ENCODE measurements at regions not wholly inside any gene's neighbourhood (a gene's known extent, or its start where the extent isn't known, plus 50 kb on each side); places are given as distances from the start of the nearest gene placed in this dataset.

- POLR2A ChIA-PET: no interaction called here
These were observed 146.0 kb upstream of the SERTAD2 start for GRCh38 chr2:64799592-64800252.

More at GRCh38 chr2:64799592-64800252, 146.0 kb upstream of the SERTAD2 start:
- no peak for TF ChIP-seq ZNF232 (CRISPR knock-in tag; IDR thresholded peaks at IDR 0.05)
- no peak for TF ChIP-seq ARID4B (CRISPR knock-in tag; IDR thresholded peaks at IDR 0.05; ENCODE audit: borderline replicate concordance)
- no peak for TF ChIP-seq ERG (CRISPR knock-in tag; IDR thresholded peaks at IDR 0.05)
- TF ChIP-seq FOXJ3 (CRISPR knock-in tag; IDR thresholded peaks at IDR 0.05; ENCODE audit: borderline replicate concordance): no peak
- TF ChIP-seq ZNF317 (CRISPR knock-in tag; IDR thresholded peaks at IDR 0.05; ENCODE audit: borderline replicate concordance, low read depth): no peak
- no peak for TF ChIP-seq MYBL2 (CRISPR knock-in tag; IDR thresholded peaks at IDR 0.05)
- TF ChIP-seq CTCF (IDR thresholded peaks at IDR 0.05): no peak
- TF ChIP-seq EMX1 (CRISPR knock-in tag; IDR thresholded peaks at IDR 0.05): no peak
- TF ChIP-seq SMAD4 (CRISPR knock-in tag; IDR thresholded peaks at IDR 0.05): no peak
- no peak for TF ChIP-seq AFF4 (CRISPR knock-in tag; IDR thresholded peaks at IDR 0.05; ENCODE audit: borderline replicate concordance)
- no peak for TF ChIP-seq PREB (CRISPR knock-in tag; IDR thresholded peaks at IDR 0.05; ENCODE audit: borderline replicate concordance)
- no peak for TF ChIP-seq OVOL2 (CRISPR knock-in tag; IDR thresholded peaks at IDR 0.05; ENCODE audit: borderline replicate concordance)
- no peak for TF ChIP-seq ZNF532 (CRISPR knock-in tag; IDR thresholded peaks at IDR 0.05; ENCODE audit: borderline replicate concordance)
- no peak for TF ChIP-seq RELA (CRISPR knock-in tag; IDR thresholded peaks at IDR 0.05; ENCODE audit: borderline replicate concordance)
- Mint-ChIP-seq H3K27ac (no peak overlapping the region), H3K4me1 (no peaks in the 10 kb centered on the region), H3K4me3 (no peak overlapping the region), H3K27me3 (ENCODE audit: low read depth) (no peaks in the 10 kb centered on the region), H3K36me3 (no peaks in the 10 kb centered on the region), H3K9me3 (no peaks in the 10 kb centered on the region)
- DNase-seq (ENCODE audit: low spot score) (no peak), ATAC-seq (no peak)
- CTCF ChIA-PET: no interaction called here

Measured in WTC11 (cell line).